HG03196 (cell line): ENCODE measurements at regions not wholly inside any gene's neighbourhood (a gene's known extent, or its start where the extent isn't known, plus 50 kb on each side); places are given as distances from the start of the nearest gene placed in this dataset.
A peak's percentile ranks its signal among the peaks of the same experiment; 100 is the strongest.

Experiments
- ATAC-seq: cut with Tn5 transposase; IDR thresholded peaks from one replicate; pipeline ENCODE4 v1.9.1; 2021; ENCODE audit not compliant: unreplicated experiment

DNA sequence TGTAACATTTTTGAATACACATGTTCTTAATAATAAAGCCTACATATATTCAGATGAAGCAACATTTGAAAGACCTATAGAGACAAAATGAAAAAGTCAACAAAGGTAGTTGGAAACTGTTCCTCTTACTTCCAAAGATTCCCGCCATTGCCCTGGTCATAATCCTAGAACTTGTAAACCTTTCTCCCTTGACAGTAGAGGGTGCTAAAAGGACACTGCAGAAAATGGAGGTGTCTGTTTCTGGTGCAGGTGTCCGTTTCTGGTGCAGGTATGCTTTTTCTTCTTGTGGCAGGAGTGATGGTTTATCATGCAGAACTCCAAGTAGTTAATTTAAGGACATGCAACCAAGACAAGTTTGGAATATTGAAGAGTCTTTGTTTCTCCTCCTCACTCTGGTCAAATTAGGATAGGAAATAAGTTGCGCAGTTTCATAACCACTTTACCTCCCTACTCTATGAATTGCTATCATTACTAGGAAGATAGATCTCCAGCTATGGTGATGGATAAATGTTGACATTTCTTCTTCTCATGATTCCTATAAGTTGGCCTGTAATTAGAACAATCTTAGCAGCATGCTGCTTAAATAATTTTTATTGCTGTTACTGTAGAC, 56.0 kb upstream of the FAM174A start:
- ATAC-seq, result peak; percentile 69

DNA sequence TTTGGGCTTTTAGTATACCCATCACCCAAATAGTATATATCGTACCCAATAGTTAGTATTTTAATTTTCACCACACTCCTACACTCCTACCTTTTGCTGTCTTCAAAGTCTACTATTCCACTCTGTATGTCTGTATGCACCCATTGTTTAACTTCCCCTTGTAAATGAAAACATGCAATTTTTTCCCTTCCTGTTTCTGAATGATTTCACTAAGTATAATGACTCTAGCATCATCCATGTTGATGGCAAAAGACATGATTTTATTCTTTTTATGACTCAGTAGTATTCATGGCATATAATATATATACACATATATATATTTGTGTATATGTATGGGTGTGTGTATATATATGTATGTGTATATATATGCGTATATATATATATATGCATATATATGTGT, 63.1 kb upstream of the FAM174A start:
- ATAC-seq, result no peak

DNA sequence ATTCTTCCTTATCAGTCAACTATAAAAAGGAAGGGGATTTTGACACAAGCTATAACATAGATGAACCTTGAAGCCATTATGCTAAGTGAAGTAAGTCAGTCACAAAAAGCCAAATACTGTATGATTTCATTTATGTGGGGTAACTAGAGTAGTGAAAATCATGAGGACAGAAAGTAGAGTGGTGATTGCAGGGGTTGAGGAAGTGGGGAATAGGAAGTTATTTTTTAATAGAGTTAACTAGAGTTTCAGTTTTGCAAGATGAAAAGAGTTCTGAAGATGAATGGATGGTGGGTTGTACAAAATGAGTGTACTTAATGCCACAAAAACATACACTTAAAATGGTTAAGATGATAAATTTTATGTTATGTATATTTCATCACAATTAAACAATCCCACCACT, 65.4 kb upstream of the FAM174A start:
- ATAC-seq, result peak; percentile 98

DNA sequence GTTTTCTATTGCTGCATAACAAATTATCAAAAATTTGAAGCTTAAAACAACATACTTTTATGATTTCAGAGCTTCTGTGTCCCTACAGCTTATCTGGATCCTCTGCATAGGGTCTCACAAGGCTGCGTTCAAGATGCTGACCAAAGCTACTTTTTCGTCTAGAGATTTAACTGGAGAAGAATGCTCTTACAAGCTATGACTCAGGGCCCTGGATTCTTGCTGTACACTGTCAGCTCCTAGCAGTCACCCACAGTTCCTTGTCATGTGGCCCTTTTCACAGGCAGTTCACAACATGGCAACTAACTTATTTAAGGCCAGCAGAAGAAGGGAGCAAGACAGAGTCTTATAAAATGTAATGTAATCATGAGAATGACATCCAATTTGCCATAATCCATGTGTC, 70.8 kb upstream of the FAM174A start:
- no peak for ATAC-seq

DNA sequence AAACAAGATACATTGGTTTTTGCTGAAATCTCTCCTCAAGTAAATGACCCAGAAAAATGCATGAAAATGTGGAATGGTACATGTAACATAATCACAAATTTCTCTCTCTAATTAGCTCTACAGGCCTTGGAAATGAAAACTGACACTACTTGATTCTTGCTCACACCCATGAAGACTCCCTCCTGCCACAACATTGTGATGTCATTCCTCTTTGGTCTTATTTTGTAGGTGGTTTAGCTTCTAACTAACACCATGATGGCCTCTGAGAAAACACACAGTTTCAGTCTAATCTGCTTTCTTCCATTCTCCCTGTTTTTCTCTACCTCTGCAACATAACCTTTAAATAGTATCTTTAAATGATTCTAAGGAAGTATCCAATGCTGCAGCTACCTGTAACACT, 78.6 kb upstream of the FAM174A start:
- no peak for ATAC-seq

DNA sequence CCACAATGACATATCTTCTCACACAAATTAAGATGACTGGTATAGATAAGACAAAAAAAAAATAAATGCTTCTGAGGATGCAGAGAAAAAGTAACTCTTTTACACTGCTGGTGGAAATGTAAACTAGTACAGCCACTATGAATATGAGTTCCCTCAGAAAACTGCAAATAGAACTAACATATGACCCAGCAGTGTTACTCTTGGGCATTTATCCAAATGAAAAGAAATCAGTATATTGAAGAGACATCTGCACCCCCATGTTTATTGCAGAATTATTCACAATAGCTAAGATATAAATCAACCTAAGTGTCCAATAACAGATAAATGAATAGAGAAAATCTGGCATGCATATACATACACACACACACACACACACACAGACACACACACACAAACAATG, 83.0 kb upstream of the FAM174A start:
- no peak for ATAC-seq

DNA sequence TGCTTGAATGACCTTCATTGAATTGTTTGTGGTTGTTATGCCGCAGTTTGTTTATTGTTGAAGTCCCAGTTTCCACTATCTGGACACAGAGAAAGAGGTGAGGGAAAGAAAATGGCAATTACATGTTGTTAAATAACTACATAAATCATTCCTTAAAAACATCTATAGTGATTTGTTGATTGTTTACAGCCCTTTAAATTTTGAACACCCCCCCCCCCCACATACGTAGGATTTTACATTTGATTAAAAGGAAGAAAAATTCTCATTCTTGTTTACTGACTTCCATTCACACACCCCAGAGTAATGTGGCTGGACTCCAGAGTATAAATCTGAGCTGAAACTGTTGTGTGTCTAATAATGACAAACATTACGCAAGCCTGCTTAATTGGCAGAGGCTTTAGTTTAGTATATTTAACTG, 87.1 kb upstream of the FAM174A start:
- no peak for ATAC-seq

DNA sequence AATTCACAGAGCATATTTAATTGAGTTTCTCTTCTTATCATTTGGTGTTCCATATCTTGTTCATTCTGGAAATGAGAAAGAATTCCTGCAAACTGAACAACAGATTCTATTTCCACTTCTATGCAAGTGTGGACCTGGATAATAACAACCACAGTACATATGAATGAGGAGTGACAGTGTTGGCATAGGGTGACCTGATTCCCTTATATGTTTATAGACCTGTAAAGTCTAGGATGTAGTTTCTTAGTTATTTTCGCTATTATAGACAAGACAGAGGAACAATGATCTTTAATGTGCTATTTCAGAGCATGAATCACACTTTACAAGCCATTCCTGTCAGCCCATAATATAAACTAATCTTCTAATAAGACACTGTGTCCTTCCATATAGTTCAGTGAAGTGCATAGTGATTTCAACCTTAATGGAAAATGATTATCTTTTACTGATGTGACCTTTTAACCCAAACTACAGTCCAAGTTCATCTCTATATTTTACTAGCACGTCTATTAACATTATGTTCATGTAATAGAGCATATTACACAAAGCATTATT, 88.2 kb upstream of the FAM174A start:
- no peak for ATAC-seq

DNA sequence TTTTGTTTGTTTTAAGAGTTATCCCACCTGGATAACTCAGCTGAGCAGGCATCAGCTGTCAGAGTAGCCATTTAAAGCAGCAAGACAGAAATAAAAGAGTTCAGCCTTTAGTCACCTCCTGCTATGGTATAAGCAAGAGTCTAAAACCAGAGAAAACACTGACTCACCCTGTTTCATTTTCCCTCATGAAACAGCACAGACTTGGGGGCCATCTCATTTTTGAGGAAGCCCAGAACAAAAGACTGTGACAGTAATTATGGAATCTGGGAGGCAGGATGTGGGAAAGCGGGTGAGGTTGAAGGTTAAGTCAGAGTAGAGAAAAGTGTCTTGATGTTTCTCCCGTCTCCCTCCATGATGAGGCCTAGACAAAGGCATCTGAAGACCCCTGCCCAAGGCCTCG, 90.2 kb upstream of the FAM174A start:
- ATAC-seq, result no peak

DNA sequence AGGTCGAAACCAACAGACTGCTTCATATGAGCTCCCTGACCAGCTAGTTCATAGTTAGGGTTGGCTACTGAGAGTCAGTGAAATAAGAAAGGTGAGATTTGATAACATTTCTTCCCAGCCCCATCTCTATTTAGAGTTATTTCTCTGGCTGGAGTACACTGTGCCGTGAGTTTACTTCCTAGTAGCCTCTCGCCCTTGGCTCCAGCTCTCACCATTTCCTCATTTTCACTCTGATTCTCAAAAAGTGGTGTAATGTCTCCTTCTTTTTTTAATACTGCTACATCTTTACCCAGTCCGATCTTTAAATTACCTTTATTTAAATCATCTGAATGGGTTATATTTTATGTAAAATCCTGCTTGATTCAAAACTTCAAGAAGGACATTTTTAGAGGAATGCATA, 100.4 kb upstream of the FAM174A start:
- ATAC-seq, result no peak

DNA sequence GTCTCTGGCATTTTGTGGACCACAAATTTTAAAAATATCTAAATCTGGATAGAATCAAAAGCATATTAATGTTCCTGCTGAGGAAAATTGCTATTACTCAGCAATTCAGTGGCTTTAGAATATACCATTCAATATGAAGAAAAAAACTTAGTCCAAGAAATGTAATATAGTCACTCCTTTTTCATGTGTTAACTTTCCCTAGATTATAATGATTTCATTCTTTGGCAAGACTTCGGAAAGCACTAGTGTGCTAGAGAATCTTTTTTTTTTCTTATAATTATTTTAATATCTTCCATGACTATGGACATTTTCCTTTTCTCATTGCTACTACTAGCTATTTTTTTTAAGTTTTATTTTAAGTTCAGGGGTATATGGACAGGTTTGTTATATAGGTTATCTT, 102.4 kb upstream of the FAM174A start:
- no peak for ATAC-seq

DNA sequence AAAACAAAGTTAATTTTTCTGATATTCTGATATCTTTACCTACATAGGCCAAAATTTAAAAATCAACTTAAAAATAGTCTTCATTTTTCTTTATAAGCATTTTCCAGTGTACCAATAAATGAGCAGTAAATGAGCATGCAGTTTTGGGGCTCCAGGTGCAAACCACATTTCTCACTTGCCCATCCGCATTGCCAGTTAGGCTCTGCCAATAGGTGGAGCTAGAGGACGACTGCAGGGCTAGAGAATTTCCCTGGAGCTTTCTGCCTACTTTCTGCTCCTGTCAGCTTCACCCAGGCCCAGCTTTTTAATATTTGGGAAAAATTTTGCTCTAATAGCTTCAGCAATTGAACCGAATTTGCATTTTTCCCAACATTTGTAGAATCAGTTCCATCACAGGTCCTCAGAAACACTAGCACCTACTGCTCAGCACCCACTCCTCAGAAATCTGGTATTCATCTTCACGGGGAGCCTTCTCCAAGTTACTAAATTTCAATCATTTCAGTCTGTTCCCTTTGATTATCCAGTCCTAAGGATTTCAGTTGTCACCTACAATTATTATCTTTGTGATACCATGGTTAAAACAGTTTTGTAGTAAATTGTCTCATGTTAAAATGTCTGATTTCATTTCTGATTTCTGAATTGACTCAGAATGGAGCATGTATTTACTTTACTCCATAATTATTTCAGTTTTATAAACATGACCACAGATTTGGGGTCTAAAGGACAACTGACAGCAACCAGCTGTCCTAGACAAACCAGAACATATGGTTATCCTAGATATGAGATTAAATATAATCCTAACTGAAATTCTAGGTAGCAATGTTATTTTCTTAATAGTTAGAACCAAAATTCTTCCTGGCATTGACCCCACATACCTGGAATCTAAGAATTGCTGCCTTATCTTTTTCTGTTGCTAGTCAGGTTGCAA, 104.6 kb upstream of the FAM174A start:
- peak; percentile 90 for ATAC-seq

DNA sequence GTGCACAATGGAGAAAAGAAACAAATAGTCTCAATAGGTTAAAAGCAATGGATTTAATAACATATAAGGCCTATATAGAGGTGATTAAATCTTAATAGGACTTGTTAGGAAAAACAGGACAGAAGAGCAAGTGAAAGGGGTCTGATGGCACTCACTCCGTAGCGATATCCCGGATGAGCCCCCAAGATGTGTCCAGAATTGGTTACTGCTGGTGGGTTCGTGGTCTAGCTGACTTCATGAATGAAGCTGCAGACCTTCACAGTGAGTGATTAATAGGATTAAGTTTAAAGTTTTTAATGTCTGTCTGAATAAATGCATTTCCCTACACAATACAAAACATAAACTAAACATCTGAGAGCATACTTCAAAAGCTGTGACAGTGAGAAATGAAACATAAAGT, 110.4 kb upstream of the FAM174A start:
- ATAC-seq, result no peak

DNA sequence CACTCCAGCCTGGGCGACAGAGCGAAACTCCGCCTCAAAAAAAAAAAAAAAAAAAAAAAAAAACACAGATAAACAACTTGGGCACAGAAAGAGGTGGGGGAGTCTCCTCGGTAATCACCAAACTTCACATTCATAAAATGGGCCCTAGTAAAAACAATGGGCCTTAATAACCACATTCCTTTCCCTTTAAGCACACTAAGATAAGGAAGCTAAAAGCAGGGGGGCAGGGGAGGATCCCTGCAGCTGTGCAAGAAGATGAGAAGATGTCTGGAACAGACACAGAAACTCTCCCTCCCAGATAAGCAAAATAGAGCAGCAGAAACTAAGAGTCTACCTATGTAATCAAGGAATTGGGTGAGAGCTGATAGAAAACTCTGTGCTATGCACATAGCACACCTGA, 111.2 kb upstream of the FAM174A start:
- ATAC-seq, result no peak

DNA sequence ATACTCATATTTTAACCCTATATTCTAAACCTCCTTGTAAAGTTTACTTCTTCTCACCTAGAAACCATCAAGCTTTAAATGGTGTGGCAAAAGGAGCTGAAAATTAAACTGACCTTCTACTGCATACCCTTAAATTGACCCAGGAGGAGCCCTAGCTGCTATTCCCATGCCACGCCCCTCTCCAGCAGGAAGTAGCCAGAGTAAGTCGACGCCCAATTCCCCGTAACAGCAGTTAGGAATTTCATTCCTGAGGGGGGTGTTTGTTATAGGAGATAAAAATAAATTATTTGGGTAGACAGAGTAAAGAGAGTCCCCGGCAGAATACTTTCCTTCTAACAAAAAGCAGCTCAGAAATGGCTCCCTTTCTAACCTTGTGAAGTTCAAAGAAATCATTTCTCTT, 111.8 kb upstream of the FAM174A start:
- ATAC-seq, result no peak

DNA sequence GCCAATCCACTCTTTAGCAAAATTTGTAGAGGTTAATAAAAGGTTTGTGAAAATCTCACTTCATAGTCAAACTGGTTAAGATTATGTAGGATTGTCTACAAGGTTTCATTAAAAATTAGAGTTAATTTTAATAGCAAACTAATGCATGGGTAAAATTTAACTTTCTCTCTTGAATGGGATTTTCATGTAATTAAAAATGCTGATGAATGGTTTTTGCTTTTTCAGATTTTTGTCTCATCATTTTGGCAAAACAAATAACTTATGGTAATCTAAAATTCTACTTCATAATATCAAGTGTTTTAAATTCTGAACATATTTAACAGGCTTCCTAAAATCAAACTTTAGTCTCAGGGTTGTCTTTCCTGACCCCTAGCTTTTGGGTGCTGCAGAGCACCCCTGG, 113.8 kb upstream of the FAM174A start:
- no peak for ATAC-seq

DNA sequence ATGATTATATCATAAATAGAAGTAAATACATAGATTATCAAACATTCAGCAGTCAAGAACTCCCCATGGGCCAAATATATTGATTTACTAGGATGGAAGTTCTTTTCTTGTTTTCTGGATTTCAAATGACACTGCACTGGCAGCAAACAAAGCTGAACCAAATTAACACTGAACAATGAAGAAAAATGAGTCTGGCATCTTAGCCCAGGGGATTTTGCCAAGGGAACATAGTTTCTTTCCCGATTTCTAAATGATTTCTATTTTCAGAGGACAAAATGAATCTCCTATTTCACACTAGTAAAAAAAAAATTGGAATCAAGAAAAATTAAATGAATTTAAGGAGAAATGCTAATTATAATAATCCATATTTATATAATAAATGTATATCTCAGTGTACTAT, 116.9 kb upstream of the FAM174A start:
- ATAC-seq, result no peak

DNA sequence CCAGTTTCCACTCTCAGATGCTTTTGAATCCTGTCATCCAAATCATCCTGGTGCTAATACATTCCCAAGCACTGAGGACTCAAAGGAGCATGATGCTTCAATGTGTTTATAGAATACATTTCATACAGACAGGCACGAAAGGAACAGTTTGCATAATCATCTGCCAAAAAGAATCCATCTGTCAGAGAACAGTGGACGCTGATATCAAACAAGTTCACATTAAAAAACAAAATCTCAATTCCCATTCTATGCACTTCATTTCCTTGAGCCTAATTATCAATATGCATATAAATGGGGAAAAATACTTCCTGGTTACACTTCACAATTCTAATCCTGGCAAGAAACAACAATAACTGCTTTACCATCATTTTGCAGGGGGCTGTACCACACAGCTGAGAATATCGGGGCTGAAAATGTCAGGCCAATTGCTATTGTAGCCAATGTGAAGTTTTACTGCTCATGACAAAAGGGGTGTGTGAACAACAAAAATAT, 125.5 kb upstream of the FAM174A start:
- ATAC-seq, result no peak

DNA sequence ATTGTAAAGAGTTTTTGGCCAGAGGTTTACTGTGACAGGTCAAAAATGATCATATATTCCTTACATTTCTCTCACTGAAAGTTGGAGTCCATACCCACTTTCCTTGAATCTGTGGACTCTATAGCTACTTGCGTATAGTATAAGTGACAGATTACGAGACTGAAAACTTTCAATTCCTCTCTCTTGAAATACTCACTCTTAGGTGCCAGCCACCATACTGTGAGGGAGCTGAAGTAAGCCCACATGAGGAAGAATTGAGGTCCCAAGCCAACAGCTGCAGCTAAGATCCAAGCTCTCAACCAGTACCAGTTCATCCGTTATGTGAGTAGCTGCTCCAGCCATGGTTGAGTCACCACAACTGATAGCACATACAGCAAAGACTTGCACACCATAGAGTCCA, 128.1 kb upstream of the FAM174A start:
- no peak for ATAC-seq

DNA sequence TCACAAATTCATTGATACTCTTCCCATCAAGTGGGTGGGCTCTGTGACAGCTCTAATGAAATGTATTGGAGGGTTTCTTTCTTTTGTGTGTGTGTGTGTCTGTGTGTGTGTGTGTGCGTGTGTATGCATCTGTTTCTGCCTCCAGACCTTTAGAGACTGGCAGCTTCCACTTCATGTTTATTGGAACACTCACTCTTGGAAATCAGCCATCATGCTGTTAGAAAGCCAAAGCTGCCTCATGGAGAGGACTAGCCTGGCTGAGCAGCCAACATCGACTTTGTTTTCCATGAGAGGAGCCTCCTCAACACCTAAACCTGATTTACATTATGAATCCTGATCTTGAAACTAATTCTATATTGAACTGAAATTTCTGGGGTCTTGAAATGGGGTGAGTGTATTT, 128.5 kb upstream of the FAM174A start:
- no peak for ATAC-seq

DNA sequence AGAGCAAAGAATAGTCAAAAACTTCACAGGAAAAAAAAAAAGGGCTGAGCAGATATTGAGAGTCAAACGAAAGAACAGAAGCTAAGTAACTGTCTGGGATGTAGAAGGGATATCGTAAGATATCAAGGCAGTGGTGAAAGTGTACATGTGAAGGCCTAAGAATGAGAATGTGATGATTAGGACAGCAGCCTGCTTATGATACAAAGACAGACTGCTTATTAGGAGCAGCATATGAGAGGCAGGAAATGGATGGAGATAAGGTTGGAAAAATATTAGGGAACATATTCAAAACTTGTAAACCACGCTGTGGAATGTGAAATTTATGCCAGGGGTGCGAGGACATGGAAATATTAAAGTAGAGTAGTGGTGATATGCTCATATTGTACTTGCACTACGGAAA, 133.1 kb upstream of the FAM174A start:
- no peak for ATAC-seq

DNA sequence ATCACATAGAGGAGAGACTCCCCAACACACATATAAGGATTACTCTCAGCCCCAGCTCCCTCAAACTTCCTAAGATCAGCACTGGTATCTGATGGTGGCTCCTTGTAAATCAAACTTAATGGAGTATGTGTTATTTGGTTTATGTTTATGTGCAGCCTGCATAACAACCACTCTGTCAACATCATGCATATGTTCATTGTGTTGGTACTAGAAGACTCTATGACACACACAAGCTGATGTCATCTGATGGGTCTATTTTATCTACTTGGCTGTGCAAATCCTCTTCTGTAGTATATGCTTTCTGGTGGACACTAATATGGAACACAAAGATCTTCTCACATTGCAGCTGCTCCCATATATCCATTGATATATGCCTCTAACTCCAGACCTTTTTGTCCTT, 134.0 kb upstream of the FAM174A start:
- ATAC-seq, result no peak
